ENCODE measurements at regions not wholly inside any gene's neighbourhood (a gene's known extent, or its start where the extent isn't known, plus 50 kb on each side); places are given as distances from the start of the nearest gene placed in this dataset.
"Not testable (repeated sequence)": the region's sequence is repeated elsewhere in the genome, so short reads cannot be mapped to it uniquely, and the experiment has no call there.

DNA sequence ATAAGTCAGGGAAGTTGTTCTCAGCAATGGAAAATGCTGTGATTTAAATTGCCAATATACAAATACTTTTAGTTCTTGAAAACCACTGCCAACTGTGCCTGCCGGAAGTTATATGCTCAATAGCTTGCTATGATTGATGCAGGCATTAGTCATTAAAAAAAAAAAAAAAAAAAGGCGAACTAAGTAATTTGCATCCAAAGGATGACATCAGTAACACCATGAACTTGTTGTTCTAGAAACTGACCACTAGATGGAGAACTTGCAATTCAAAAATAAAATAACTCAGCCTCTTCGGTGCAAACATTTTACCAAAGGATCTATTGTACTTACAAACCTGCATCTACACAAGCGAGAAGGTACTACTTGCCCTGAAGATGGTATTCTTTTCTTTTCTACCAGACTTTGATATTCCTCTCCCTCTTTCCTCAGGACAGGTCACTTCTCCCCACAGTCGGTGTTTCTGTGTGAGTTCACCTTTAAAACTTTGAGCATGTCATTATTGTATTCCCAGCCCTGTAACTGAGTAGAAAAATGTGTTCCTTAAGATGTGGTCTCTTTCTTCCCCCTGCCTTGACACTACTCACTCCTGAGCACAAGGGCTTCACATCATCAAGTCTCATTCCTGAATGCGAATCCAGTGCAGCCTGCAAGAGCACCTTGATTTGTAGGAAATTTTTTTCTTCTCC is 115.0 kb upstream of the VEPH1 start:
- DNase-seq: peak; percentile 17

DNA sequence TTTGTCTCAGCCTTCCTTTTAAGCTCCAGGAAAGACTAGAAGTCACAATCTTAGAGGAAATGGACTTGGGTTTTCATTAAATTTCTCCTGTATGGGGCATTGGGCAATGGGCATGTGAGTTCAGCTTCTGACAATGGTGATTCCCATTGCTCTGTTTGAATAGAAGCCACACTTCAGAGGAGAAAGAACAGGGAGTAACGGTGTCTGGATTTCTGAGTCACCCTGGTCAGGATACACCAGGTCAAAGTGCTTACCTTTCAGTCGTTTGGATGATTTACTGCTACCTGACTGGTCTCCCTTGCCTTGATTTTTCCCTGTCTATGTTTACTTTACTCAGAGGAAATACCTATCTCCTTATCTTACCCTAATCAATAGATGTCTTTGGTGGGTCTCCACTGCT is 111.7 kb upstream of the VEPH1 start:
- no peak for DNase-seq

DNA sequence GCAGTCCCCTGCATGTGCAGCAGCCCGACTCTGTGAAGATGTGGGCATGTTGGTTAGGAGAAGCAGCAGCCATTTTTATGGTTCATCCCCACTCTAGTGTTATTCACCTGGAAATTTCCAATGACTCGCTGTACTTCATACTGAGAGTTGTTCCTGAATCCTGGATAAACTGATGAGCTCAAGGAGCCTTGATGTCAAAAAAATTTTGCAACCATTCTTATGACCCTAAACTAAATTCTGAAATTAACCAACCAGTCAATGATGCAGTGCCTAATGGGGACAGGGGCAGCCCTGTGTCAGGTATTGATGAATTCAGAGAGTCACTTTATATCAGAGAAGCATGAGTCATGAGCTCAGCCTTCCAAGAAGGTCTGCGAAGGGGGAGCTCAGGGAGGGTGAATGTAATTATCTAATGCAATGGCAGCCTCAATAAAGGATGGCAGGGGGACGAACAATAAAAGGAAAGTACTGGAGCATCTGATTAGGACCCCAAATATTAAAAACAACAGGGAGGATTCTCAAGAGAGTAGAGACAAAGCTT is 108.4 kb upstream of the VEPH1 start:
- DNase-seq: no peak

DNA sequence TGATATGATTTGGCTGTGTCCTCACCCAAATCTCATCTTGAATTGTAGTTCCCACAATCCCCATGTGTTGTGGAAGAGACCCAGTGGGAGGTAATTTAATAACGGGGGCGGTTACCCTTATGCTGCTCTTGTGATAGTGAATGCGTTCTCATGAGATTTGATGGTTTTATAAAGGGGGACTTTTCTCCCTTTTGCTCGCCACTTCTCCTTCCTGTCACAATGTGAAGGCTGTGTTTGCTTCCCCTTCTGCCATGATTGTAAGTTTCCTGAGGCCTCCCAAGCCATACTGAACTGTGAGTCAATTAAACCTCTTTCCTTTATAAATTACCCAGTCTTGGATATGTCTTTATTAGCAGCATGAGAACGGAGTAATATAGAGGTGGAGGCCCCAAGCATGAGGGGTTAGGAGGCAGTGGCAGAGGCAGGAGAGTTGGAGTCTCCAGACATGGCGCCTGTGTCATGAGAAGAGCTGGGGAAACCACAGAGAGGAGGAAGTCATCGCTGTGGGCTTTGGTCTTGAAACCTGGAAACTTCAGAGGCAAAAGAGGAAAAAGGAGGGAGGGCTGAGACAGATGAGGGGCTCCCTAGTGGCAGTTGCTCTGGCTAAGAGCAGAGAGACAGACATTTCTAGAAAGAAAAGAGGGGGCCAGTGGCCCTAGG is 107.8 kb upstream of the VEPH1 start:
- no peak for DNase-seq

DNA sequence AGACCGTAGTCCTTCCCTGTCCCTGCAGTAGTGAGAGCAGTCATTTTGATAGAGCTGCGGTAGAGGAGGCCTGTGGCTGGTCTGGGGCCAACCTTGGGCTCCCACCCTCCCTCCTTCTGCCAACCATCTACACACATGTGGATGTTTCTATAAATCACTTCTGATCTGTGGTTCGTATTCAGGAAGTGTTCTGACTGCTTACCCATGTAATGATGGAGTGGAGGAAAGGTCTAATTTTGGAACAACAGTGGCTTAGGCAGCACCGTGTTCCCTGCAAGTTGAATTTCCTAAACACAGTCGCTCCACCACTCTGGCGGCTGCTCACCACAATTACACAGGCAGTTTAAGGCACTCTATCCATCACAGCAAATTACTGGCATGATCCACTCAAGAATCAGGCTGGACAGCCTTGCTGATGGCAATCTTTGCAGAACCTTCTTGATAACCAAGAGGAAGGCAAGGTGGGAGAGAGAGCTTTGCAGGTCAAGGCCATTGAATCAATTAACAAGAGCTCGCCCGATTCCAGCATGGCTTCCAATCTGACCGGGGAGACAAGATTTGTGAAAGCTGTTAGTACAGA is 104.7 kb upstream of the VEPH1 start:
- DNase-seq: no peak

DNA sequence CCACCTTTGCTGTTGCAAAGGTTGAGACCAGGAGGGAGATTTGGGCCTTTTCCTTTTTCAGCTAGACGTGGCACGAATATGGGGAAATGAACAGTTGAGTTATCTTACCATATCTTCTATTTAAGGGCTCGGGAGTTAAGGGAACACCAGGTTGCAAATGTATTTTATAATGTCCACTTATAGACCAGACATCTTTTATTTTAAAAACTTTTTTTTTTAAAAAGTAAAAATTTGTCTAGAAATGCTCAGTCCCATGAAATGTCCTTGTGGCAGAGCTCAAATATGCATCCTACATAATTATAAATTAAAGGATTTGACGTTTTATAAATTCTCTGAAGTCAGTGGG is 103.6 kb upstream of the VEPH1 start:
- no peak for DNase-seq

DNA sequence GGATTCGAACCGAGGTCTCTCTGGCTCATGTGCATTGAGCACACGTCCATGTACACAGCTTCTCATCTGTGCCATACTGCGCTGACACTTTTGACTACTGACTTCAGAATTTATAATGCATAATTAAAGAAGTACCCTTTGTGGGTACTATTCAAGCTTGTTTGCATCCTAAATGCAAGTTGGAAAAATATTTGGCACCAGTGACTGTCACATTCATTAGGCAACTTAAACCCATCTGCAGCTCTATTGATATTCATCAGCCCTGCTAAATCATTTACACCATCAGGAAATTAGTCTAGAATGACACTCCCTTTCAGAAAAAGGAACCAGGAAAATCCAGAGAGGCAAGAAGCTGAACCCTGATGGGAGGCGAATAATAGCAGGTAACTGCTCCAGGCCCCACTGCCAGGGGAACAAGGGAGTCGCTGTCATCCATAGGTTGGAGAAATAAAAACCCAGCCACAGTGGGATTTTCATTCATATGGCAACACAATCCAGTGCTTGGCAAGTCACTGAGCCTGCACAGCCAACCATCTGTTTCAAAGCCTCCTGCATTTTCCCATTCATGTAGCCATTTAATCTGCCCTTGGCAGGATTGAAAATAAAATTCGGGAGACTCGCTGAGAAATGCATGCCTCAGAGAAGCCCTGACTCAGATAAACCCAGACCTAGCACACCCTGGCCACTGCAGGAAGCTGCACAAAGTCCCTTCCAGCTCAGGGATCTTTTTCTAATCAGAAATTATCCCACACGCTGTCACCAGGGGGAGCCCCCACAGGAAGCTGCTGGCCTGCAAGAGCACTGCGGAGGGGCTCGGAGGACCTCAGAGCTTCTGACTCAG is 103.0 kb upstream of the VEPH1 start:
- peak; percentile 29 for DNase-seq

DNA sequence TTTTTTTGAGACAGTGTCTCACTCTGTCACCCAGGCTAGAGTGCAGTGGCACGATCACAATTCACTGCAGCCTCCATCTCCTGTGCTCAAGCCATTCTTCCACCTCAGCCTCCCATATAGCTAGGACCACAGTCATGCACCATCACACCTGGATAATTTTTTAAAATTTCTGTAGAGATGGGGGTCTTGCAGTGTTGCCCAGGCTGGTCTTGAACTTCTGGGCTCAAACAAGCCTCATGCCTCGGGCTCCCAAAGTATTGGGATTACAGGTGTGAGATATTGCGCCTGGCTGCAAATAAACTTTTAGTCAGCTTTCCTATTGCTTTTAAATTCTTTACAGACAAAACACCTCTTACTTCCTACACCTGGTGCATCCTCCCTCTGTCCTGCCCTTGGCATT is 102.1 kb upstream of the VEPH1 start:
- no peak for DNase-seq

DNA sequence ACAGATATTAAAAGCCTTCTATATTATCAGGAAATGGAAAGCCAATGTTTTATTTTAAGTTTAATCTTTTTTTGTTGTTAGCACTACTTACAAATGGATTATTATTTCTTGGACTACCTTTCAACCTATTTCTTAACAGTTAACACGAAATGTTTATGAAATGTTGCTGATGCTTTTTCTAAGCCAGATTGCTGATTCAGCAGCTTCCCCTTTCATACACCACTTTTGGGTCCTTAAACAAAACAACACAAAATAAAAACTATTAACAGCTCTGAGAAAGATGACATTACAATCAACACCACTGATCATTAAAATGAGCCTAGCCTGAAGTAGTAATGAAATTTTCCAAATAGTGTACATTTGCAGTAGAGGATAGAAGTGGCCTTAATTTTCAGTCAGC is 99.2 kb upstream of the VEPH1 start:
- no peak for DNase-seq

DNA sequence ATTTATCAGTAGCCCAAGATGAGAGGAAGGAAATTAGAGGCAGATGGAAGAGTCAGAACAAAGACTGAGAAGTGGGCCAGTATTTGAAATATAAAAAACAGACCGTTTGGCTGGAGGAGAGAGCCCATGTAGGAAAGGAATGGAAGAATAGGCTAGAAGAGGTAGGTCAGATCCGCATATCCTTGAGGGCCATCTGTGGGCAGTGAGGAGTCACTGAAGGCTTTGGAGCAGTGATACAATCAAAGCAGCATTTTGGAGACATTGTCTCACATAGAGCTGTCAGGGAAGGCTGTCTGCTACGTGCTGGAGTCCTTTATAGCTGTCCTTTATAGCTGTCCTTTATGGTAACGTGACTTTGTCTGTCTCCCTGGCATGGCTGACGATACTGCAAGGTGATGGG is 92.0 kb upstream of the VEPH1 start:
- no peak for DNase-seq

DNA sequence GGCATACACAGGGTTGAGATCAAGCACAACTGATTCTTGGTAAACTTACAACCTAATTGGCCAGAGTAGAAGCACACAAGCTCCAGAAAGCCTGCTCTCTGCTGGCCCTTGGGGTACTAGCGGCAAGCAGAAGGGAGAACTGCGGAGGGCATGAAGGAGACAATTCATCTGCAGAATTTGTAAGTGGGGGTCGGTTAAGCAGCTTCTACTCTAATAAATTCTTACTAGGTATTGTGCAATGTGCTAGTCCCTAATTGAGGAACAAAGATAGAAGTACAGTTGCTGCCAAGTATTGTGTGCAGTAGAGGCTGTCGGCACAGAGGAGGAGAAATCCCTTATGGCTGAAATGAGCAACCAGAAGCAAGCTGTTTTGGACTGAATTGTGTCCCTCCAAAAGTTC is 91.2 kb upstream of the VEPH1 start:
- DNase-seq: no peak

DNA sequence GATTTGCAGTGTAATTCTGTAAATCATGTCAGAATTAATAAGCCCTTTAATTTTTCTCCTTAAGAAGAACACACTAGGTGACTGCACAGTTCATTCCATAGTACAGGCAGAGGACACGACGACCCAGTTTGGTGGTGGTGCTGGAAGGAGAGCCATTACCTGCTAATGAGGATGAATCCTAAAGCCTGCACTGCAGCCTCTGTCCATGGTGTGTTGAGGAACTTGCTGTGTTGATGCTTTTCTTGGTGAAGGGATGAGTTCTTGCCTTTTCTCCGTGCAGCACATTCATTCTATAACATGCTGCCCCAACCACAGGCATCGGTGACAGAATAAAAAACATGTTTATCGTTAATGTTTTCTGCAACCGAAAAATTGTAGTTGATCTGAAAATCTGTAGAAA is 89.6 kb upstream of the VEPH1 start:
- DNase-seq: no peak

DNA sequence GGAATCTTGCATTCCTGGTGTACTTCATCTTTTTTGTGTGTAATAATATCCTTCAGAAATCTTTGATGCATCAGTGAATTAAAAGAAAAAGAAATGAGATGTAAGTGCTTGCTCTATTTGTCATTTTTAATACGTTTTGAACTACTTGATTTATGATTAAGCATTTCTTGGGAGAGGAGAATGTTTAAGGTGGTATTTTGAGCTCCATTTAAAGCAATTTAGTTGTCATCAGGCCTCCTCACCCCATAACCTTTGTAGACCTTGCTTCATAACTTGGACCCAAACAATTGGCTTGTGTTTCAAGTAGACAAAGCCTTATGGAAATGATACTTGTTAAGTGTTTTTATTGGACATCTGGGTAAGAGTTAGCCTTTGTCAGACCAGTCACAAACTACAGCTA is 87.1 kb upstream of the VEPH1 start:
- DNase-seq: no peak

DNA sequence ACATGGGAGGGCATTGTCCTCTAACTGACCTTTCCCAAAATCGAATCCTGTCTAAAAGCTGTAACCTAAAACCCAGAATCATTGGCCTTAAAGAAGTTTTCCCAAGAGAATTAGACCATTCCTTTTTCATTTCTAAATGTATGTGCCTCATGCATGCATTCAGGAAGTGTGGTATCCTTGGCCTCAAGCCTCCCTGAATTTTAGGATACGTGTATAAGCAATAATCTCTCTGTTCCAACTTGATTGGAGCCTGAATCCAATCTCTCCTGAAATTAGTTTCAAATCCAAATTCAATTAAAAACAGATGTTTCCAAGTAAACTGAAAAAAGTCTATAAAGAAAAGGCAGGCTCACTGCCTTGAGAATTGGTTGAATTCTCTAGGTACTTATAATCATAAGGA is 86.0 kb upstream of the VEPH1 start:
- DNase-seq: no peak

DNA sequence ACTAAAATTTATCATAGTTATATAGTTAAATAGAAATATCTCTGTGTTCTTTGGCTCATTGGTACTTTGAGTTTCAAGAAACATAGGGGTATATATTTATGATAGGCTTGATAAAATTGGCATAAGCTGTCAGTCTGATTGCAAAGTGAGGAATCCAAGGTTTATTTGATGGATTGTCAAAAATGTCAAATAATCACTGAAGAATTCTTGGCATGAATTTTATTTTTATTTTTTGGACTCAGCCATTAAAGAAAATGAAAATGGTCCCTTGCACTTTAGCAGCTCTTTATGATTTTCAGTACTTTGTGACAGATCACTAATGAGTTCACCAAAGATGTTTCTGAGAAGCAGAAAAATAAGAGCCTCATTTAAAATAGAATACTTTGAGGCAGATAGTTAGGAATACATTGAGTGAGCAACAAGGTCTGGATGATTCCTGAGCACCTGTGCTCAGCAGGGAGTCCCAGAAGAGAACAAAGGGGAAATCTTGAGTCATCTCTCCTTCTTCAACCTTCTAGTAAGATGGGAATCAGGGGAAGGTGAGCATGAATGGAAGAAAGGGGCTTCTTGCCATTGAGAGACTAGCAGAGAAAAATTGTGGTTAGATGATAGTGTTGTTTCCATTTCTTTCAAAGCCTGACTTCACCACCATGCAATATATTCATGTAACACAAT is 85.3 kb upstream of the VEPH1 start:
- no peak for DNase-seq

DNA sequence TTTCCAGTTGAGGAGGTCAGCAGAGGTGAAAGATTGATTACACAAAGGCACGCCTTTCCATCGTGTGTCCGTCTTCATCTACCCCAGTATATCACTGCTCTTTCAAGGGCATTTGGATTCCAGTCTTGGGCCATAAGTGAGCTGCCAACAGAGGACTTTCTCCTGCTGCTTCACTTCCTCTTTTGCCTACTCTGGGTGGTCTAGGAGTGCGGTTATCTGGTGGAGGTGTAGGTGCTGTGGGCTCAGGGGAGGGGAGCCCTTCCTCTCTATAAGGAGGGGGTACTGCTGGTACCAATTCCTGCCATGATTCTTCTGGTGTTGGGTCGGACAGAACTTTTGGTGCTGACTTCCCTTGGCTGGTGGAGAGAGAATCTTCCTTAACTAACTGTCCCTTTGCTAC is 83.1 kb upstream of the VEPH1 start:
- no peak for DNase-seq

DNA sequence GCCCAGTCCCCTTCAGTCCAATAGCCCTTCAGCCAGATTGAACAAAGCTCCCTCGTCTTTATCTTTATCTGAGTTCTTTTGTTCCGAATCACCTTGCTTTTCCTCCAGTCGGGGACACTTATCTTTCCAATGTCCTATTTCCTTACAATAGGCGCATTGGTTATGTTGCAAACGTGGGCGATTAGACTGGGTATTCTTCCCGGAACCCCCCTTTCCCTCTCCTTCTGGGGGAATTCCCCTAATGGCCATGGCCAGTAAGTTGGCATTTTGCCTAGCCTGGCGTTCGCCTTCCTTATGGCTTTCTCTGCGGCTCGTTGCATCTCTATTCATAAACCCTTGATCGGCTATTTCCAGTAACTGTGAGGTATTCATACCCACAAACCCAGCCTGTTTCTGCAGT is 82.2 kb upstream of the VEPH1 start:
- no peak for DNase-seq

DNA sequence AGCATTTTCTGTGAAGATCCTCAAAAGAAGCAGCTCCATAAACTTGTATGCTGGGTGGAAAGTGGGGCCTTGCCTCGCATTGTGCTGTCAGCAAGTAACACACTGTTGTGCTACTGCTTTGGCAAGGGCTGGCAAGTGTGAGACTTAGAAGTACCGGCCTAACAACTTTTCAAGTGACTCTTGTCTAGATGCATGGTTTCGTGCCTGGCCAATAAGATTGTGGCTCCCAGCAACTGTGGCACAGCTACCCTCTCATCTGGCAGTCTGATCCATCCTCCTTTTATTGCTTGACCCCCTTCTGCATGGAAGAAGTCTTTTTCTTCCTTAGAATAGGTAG is 79.4 kb upstream of the VEPH1 start:
- no peak for DNase-seq

DNA sequence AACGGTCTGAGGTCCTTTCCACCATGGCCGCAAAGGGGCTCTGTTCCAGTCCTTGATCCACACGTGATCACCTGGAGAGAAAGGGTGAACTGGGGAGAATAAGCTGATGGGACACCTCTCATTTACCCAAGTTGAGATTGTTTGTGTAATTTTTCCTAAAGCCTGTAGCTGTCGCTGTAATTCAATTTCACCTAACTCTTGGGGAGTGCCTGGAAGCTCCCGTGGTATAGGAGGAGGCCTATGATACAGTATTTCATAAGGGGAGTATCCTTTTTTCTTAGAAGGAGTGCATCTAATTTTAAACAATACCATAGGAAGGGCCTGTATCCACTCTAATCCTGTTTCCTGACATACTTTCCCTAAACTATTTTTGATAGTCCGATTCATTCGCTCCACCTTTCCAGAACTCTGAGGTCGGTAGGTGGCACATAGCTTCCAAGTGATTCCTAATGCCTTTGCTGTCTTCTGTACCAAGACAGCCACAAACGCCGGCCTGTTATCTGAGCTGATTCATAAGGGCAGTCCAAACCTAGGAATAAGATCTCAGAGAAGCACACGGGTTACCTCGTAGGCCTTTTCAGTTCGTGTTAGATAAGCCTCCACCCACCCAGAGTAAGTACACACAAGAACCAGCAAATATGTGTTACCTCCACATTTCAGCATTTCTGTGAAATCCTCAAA is 78.9 kb upstream of the VEPH1 start:
- not testable (repeated sequence) for DNase-seq

DNA sequence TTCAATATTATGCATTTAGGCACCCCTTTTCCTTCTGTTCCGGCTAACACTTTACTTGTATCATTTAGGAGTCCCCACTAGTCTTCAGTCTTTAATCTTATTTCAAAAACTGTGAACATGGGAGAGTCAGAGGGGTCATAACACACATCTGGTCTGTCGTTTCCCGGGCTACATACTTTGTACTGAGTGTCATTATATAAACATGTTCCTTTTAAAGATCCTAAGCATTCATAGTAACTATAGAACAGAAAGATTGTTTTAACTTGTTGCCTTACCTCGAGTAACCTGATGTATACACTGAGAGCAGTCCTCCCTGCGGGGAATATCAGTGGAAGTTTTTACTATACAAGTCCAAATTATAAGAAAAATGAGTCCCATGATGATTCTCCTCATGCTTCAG is 78.2 kb upstream of the VEPH1 start:
- no peak for DNase-seq

DNA sequence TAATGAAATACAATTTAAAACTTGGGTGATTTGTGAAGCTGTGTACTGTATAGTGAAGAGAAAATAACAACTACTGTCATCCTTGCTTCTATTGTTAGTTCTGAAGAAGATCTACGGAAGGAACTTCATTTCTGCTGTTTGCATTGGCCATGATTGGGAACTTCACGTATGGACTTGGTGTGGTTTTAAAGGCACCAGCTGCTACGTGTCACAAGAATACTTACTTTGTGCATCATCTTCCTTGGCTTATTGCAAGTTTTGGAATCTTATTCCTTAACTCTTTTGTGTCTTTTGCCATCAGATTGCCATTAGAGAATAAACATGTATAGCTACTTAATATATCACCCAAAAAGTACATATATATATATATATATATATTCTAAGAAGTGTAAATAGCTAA is 75.0 kb upstream of the VEPH1 start:
- DNase-seq: no peak

DNA sequence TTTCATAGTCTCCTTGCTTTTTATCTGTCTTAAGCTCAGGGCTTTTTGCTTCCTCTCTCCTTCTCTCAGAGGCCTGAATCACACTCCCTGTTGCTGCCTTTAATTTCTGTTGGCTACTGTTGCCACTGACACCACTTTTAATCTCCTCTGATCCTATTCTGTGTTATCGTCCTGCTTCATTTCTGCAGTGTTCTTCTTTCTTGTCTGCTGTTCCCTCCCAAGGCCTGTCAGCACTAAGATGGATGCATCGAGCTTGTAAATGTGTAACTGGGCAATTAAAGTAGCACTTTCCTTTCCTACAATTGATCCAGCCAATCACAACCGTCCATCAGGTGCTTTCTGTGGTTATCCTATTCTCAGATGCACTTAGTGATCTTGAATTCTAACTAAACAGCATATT is 71.3 kb upstream of the VEPH1 start:
- DNase-seq: no peak

Measured in amniotic stem cell (primary cell).